NCI-H226 (cell line): ENCODE measurements at regions not wholly inside any gene's neighbourhood (a gene's known extent, or its start where the extent isn't known, plus 50 kb on each side); places are given as distances from the start of the nearest gene placed in this dataset.

Experiments used
- DNase-seq: peaks from one replicate; pipeline ENCODE4 v3.0.0-alpha.2; 2015

DNA sequence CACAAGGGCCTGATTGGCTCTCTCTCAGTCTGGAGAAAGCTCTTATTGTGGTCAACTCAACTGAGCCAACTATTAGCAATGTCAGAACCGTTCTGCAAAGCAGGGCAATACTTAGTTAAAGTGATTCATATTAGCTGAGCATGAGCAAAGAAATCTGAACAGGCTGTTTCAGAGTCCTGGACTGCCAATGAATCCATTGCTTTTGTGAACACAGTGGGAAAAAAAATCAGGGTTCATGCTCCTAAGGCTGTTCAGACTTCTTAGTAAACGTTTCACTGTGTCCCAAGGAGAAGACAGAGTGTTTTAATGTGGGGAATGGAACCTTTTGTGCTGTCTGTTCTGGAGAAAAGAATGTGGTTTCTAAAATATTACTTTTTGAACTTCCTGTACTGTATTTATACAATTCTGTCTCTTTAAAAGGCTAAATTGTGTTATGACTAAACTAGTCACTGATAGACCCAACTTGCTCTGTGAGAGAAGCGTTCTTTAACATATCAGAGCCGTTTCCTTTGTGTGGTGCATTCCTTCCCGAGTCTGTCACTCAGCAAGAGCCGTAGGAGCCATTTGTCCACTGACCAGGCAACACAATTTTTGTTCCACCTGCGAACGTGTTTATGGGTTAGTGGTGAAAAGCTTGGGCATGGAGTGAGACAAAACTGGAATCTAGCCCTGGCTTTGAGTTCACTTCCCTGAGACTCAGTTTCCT is 366.1 kb downstream of the FBXO8 start:
- no peak for DNase-seq

DNA sequence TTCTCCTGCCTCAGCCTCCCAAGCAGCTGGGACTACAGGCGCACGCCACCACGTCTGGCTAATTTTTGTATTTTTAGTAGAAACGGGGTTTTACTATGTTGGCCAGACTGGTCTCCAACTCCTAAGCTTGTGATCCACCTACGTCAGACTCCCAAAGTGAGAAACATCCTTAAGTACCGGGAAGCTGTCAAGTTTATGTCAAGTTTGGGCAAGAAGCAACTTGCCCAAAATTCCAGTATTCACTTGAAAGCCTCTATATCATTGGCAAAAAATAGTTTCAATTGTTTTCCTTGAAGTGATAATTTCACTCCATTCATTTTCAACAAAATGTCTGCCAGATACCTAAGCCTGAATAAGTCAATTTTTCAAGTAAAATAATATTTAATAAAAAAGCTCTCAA is 370.0 kb downstream of the FBXO8 start:
- no peak for DNase-seq

DNA sequence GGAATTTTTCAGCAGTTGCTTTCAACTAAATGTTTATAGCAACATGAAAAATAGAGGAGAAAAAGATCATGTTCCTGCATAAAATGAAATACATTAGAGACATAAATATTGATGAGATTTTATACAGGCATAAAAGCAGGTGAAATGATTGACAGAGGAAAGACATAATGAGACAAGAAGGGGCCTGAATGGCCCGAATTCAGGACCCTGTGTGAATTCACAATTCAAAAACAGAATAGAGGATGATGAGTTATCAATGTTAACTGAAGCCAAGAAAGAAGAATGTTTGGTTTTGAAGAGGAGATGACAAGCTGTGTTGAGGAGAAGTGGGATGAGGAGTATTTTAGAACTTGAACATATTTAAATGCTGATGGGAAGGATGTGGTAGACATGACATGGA is 371.1 kb downstream of the FBXO8 start:
- no peak for DNase-seq

DNA sequence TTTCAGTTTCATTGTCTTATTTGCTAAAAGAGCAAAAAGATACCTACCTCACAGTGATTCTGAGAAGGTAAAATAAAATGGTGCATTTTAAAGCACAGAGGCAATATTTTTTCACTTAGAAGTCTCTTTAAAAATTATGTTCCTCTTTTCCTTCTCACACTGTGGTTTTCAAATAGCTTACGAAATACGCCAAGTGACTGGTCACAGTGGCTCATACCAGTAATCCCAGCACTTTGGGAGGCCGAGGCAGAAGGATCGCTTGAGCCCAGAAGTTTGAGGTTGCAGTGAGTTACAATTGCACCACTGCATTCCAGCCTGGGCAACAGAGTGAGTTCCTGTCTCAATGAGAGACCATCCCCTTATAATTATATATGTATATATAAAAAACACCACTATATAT is 372.6 kb downstream of the FBXO8 start:
- no peak for DNase-seq

DNA sequence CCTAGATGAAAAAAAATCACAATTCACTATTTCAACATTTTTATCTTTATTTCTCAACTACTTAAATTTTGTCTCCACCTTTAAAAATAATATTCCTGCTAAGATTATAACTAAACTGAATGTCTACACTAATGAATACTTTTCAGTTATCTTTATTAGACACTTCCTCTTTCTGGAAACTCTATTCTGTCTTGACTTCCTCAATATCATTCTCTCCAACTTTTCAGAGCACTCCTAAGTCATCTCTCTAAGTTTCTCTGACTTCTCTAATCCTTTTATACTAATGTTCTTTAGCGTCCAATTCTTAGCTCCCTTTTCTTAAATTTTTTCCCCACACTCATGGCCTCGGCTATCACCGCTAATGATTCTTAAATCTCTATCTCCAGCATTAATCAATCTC is 374.2 kb downstream of the FBXO8 start:
- no peak for DNase-seq

DNA sequence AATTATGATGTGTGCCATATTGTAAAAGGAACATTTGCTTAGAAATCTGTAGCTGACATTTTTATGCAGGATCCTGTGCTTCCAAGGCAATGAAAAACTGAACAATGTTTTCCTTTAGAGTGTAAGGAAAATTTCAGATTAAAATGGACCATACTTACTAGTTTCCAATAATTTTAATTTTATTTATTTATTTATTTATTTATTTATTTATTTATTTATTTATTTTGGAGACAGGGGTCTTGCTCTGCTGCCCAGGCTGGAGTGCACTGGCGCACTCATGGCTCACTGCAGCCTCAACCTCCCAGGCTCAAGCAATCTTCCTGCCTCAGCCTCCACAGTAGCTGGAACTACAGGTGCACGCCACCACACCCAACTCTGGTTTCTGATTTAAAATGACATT is 369.8 kb upstream of the HAND2 start:
- no peak for DNase-seq

DNA sequence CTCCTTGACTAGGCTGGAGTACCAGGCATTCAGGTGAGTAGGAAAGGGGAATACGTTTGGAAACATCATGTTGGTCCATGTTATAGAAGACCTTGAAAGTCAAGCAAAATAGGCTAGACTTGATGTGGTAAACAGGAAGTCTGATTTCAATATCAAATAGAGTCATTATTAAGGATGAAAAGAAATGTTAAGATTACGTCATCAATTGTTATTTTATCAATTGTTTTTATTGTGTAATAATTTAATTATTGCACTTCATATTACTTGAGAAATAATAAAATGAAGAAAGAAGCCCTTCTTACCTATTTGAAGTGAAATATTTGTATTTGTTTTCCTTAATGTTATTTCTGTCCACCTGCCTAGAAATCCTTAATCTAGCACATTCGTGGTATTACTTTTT is 361.0 kb upstream of the HAND2 start:
- DNase-seq = no peak

DNA sequence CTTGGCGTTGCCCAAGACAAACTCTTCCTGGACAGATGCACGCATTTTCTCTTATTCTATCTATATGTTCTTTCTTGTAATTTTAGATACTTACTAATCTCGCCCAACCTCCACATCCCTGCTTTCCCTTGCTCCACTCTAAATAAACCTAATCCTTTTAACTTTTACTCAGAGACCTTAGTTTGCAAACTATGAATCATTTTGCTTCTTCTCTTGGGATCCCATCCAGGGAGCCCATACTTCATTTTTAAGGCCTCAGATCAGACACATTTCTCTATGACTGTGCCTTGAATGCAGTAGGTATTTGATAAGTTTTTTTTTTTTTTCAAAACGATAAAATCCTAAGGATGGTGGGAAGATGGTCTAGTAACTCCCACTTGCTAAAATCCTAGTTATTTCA is 353.8 kb upstream of the HAND2 start:
- DNase-seq = peak; percentile 63

DNA sequence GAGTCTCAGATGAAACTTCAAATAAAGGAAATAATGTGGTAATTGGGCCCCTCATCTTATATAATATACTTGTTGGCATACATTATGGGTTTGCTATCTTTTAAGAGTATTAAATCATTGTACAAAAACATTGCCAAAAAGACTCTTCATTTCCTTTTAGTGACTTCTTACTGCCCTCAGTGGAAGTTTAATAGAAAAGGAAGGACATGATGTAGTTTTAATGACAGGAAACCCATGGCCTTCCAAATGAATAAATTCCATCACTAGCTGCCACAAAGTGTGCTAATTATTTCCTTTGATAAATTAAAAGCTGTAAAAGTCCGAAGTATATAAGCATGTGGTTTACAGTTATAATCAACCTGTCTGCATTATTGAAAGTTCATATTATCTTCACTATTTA is 350.9 kb upstream of the HAND2 start:
- no peak for DNase-seq

DNA sequence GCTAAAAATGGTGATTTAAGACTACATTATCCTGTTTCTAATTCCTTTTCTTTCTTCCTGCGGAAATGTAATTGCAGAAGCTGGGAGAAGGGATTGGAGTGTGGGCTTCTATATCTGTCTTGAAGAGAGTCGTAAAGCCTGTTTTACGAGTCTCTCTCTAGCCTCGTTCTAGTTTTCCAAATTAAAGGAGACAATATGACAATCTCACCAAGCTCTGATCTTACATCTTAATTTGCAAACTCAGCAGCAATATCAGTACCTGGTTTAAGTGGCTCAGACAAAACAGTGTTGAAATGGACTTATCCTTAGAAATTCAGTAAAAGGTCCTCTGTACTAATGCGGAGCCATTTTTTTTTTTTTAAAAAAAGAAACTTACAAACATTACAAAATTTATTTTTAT is 349.5 kb upstream of the HAND2 start:
- no peak for DNase-seq

DNA sequence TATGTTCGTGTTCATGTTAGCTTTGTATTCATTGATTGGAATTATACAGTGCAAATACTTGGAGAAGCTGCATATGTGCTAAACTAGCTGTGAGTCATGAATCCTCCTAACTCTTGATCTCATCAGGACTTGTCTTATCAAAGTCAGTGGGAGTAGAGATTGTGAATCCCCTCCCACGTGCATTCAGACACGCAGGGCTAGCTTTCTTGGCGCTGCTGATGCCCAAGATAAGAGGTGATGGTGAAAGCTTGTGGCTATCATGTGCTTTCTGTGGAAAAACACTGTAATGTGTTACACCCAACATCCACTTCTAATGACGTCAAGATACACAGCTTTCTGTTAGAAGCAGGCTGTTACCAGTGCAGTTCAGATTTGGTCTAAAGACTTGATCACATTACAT is 348.7 kb upstream of the HAND2 start:
- DNase-seq = peak; percentile 96

DNA sequence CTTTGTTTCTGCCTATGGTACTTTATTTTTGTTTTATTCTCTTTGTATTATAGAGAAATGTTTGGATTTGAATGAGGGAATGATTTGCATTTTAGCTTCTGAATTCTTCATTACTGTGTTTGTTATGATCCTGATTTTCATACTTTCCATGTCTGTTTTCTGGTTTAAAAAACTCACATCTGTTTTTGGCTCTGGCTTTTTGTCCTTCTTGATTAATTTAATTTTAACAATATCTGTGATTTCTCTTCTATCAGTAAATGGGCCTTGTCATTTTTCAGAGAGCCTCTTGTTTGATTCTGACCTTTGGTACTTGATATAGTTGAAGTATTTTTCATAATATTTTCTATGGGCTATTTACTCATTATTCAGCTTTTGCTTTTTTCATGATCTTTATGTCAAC is 341.6 kb upstream of the HAND2 start:
- no peak for DNase-seq

DNA sequence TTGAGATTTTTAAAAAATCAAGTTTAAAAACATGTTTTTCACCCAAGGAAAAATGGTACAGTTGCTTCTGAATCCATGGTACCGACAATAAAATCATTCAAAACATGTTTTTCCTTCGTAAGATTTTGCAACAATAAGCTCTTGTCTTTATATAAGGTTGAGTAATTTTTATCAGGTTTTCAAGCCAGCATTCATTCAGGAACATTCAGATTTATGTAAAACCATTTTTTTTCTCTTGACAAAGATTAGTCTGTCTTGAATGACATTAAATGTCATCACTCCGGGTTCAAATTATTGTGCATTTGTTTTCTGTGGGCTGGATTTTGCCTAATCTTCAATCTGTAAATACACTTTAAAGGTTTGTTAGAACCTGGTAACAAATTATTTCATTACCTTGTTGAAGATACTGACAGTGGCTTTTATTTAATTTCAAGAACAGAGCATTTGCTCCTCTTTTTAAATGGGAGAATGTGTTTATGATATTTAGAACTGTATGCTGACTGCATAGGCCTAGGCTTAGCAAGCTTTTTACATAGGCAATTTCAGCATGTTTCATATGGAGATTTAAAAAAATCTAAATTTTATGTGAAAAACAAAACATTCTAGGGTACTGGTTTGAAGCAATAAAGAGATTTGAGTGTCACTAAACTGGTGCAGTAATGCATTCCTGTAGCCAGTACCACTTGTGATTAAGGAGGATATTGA is 336.4 kb upstream of the HAND2 start:
- no peak for DNase-seq

DNA sequence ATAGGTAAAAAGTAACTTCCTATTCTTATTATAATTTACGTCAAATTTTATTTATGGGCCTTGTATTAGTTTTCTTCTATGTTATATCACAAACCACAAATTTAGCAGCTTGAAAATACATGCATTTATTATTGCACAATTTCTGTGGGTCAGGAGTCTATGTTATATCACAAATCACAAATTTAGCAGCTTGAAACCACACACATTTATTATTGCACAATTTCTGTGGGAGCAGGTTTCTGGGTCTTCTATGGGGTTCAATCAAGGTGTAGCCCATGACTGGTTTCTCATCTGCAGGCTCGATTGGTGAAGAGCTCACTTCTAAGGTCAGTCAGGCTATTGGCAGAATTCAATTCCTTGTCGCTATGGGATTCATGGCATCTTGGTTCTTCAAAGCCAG is 332.7 kb upstream of the HAND2 start:
- no peak for DNase-seq

DNA sequence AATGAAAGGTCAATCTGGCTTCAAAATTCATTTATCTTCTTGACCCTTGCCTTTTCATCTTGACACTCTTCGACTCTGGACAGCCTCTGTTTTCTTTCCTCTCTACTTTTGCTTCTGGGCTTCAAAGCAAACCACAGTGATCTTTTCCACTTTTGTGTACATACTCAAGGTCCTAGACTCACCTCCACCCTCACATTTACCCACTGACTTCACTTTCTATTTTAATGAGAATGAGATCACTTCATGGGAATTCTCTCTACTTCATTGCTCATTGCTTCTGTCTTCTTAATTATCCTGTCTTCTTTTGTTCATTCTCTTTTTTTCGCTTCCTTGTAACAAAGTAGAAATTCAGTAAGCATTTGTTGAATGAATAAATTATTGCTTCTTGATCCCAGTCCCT is 330.1 kb upstream of the HAND2 start:
- DNase-seq = no peak

DNA sequence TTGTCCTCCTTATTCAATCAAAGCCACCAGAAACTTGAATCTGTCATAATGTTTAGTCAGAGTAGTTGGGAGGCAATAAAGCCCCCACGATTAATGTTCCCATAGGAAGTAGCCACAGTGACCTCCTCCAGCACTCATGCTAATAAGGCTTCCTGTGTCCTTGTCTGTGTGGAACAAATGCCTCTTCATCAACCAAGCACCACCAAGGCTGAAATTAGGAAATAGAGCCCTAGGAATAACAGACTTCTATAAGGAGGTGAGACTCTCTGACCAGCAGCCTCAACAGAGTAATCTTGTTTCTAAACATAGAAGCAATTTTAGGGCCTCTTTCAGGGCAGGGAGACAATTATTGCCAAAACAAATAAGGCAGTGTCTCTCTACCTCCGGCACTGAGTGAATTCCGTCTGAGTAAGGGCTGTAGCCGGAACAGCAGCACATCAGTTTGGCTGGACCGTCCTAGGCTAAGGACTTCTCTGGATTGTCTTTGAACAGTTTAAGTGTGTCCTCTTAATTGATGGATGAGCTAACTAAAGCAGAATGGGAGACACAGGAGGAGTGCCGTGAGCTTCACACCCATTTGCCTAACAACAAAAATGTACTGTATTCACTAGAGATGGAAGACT is 329.2 kb upstream of the HAND2 start:
- DNase-seq = no peak

DNA sequence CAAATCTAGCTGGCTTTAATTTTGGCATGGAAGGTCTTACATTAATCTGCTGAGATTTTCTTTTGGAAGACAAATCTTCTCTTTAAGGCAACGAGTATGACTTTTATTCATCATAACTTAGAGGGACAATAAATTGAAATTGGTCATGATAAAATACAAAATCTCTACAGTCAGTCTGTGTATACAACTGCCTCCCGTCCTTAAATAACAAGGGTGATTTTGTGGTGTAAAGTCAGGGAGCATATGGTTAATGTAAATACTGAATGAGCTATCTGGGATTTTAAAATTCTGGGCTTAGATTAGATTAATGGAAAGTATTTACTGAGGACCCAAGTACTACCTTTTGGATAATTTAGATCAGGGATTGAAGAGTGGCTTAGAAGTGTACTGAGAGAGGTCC is 328.4 kb upstream of the HAND2 start:
- DNase-seq = no peak

DNA sequence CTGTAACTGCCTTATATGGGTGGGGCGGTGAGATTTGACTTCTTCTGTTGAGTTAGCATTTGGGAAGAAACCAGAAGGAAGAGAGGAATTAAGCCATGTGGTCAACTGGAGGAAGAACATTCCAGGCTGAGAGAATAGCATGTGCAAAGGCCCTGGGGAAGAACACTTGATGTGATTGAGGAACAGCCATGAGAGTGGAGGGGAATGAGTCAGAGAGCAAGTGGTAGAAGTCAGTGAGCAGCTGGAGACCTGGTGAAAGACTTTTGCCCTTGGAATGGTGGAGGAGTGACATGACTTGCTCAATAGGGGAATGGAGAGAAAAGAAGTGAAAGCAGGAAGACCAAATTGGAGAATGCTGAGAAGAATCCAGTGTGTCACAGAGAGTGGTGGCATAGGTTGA is 327.8 kb upstream of the HAND2 start:
- DNase-seq = no peak

DNA sequence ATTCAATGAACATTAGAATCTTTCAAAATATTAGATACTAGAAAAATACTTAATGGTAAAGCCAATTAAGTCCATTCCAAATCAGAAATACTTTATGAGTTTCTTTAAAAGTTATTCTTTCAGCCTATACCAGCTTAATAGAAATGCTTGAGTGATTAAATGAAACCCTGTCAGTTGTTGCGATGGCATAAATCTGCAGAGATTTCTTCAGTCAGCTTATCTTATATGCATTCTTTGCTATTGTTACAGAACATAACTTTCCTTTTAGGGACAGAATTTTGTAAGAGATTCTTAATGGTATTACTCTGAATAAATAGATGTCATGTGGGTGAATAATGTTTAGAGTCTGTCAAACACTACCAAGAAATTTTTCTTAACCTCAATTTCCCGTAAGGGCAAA is 325.0 kb upstream of the HAND2 start:
- DNase-seq = peak; percentile 2

DNA sequence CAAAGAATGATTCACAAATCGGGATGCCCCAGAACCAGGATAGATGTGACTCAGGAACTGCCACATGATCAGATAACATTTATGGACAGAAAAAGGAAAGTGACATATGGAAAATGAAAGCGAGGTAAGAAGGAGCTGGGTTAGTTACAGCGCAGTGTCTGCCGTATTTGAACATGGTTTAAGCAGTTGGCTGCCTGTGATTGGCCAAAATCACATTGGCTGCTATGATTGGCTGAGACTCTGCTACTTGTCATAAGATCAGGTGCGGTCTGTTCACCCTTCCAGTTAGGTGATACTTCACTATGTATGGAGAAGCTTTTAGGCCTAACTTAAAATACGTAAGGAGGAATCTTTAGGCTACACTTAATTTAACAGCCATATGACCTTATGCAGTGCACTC is 322.7 kb upstream of the HAND2 start:
- no peak for DNase-seq

DNA sequence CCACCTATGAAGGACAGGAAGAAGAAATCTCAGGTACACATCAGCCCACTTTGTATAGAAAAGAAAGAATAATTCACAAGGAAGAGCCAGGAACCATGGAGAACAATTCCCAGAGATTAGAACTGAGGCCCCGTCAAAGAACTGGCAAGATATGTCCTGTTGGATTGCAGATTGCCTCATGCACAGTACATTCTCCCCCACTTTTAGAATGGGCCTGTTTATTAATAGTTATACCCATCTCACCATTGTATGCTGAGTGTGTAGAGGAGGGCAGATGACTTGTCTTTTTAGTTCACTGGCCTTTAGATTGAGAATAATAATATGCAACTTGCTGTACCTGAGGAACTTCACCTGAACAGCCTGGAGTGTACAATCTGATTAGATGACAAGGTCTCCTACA is 315.6 kb upstream of the HAND2 start:
- DNase-seq = no peak

DNA sequence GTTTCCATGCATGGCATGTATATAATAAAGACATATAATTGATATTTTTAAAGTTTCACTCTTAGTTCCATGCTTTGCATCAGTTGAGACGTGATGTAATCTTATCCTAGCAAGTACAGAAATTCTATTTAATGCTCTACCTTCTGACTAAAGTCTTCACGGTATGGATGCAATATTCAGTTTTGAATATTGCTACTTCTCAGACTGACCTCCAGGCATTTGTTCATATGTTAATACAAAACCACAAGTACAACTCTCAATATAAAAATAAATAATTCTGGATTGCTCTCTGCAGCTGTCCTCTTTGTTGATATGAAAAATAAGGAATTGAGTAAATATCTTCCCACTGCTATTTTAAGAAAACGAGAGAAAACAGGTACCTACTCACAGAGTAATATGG is 309.8 kb upstream of the HAND2 start:
- no peak for DNase-seq

DNA sequence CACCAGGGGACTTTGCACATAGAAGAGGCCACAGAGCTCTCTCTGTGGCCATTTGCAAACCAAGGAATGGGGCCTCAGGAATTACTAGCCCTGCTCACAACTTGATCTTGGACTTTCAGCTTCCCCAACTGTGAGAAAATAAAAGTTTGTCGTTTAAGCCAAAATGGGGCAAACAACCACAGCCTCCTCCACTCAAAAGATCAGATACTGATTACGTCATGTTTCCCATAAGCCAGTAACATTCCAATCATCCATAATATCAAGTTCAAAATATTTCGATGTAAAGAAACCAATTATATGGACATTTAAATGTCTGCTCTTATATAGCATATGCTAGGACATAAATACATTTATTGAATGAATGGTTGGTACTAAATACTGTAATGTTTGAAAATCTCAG is 307.5 kb upstream of the HAND2 start:
- no peak for DNase-seq

DNA sequence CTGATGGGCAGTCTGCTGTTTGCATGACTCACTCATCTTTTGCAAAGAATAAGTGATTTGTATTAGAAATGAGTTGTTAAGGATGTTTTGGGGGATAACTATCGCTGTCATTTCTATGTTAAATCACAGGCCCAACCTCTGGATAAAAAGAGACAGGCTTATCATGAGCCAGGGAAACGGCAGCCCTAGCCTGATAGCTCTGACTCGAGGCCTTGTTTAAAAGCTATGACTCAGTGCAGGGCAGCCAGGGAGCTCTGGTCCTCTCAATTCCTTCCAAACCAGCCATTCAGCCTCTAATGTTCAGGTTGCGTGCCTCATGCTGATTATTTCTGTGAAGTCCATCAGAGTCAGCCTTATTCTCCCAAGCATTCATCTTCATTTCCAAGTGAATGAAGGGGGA is 305.9 kb upstream of the HAND2 start:
- peak; percentile 63 for DNase-seq

DNA sequence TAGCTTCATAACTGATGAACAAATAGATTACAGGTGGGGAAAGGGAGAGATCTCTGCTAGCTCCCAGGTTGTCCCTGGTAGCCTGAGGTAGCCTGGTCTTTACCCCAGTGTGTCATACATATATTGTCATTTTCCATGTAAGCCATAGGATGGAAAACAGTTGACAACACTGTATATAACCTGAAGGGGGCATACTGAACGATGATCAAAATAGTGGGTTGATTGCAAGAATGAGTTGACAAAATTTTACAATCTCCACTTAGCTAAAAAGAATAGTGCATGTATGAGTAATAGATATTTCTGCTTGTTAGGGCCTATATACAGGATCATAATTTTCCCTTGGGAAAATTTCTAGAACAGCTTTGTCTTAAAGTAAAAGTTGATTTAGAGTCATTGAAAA is 304.1 kb upstream of the HAND2 start:
- no peak for DNase-seq
